HG03039 (cell line): ENCODE measurements at regions not wholly inside any gene's neighbourhood (a gene's known extent, or its start where the extent isn't known, plus 50 kb on each side); places are given as distances from the start of the nearest gene placed in this dataset.

Source experiments
- ATAC-seq: cut with Tn5 transposase; IDR thresholded peaks from one replicate; pipeline ENCODE4 v1.9.1; 2021; ENCODE audit warnings: mild to moderate bottlenecking, moderate library complexity; ENCODE audit not compliant: unreplicated experiment

DNA sequence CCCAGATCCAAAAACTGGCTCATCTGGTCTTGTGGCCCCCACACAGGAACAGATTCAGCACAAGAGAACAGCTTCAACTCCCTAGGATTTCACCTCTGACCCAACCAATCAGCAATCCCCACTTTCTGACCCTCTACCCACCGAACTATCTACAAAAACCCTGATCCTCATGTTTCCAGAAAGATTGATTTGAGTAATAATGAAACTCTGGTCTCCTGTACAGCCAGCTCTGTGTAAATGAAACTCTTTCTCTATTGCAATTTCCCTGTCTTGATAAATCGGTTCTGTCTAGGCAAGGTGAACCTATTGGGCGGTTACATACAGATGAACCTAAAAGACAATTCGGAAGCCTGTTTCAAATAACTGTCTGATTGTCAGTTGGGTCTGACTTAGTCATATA lies 847.6 kb upstream of the ALCAM start:
- ATAC-seq, result no peak

DNA sequence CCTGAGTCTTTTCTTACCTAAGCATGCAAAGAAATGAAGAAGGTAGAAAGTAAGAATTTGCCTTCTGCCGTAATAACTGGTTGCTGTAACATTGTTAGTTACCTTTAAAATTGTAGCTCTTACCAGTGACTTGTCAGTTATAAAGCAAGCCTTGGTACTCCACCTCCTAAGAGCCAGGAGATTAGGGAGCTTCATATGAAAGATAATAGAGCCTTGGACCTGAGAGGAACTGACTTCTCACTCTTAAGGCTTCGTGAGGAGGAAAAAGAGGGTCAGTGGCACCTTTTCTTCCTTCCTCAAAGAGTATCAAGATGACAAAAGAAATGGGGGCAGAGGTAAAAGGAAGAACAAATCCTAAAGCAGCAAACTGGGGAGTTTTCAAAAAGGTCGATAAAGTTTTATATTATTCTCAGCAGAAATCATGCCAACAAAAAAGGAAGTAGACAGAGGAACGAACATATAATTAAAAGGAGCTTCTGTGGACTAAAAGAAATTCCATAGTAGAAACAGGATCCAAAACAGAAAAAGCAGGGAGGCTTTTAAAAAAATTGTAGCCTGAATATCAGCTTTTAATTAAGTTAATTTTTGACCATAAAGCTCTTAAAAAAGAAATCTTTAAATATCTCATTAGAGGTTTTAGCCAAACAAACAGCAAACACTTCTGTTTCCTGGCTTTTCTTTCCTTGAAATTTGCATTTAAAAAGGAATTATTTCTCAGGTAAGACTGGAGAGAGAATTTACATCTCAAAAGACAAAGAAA lies 847.1 kb upstream of the ALCAM start:
- no peak for ATAC-seq

DNA sequence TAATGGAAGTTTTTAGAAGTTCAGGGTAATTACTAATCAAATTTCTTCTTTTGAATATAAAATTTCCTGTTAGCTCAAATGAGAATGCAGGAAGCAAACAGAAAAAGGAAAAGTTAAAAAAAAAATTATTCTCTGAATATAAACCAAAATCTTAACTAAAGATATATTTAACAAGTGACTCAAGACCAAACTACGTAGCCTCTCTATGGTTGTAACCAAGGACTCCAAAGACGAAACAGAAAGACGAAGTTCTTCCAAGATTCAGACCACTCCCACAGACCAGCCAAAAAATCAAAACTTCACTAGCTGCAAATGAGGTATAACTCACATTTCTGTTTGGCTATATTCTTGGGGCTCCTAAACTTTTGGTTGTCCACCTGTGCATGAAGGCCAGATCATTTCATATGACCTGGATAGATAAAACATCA lies 846.5 kb upstream of the ALCAM start:
- peak; percentile 29 for ATAC-seq

DNA sequence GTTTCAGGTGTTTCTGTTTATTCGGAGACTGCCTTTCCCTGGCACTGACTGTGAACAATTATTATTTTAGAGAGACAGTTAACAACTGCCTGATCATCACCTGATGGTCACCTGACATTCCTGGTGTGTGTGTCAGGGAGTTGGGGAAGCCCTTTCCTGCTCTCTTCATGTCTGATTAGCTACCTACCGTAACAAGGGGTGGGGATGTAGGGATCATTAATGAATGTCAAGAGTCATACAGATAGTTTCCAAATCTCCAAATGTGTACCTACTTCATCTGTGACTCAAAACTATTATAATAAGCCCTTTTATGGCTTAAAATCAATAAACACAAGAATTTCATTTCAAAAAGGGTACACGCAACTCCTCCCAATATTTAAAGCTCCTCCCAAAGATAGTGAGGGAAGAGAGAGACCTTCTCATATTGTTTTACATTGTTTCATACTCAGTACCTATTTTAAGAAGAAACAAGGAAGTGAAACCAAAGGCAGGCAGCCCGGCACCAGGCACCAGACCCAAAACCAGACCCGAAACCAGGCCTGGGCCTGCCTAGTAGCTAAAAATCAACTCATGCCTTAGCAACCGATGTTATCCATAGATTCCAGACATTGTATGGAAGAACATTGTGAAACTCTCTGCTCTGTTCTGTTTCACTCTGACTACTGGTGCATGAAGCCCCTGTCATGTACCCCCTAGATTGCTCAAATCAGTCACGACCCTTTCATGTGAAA lies 844.9 kb upstream of the ALCAM start:
- peak; percentile 50 for ATAC-seq

DNA sequence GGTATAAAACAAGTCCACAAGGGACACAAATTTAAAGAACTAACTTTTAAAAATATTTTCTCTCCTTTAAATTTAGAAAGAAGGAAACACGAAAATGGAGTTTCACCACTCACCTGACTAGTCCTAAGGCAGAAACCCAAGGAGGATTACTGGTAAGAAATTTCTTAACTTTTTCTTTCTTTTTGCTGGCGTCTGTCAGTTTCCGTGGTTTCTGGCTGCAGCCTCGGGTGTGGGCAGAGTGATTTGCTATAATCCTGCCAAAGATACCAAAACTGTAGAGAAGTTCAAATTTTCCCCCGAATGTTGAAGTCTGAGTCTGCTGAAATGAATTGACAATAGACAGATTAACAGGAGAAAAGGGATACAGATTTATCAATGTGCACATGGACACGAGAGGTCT lies 843.6 kb upstream of the ALCAM start:
- peak; percentile 23 for ATAC-seq

DNA sequence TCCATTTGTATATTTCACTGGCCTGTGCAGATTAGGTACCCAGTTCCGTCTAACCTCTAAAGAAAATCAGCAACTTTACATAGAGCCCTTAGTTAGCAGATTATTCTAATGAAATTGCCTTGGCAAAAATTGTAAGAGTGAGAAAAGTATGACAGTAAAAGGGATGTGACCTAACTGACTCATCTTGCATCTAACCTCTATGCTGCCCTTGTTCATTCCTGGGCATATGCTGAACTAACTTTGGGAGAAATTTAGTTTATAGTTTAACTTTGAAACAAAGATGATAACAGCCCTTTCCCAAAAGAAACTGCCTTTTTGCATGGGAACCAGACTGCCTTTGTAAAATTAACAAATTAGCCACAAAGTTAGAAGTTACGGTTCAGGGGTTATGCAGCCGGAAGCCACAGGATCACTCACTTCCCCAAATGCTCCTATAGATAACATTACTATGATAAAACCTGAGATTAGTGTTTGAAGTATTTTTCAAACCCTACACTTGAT lies 839.8 kb upstream of the ALCAM start:
- ATAC-seq, result peak; percentile 78

DNA sequence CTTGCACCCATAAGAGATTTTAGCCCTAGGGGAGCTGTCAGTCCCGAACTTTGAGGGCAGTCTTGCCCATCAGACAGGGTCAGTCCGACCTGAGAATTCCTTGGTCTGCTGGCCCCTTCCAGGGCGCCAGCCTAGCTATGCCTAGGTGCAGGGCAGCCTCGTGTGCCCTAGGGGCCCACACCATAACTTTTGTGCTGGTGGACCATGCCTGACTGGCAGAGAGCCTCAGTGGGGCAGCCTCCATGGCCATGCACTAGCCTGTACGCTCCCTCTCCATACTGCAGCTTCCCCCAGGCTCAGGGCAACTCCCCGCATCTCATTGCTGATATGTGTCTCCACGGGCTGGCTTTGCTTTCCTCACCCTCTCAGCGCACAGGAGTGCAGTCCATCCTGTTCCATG lies 835.8 kb upstream of the ALCAM start:
- no peak for ATAC-seq

DNA sequence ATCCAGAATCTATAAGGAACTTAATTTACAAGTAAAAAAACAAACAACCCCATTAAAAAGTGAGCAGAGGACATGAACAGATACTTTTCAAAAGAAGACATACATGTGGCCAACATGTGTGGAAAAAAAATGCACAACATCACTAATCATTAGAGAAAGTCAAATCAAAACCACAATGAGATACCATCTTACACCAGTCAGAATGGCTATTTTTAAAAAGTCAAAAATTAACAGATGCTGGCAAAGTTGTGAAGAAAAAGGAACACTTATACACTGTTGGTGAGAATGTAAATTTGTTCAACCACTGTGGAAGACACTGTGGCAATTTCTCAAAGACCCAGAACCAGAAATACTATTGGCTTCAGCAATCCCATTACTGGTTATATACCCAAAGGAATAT lies 830.0 kb upstream of the ALCAM start:
- ATAC-seq, result no peak

DNA sequence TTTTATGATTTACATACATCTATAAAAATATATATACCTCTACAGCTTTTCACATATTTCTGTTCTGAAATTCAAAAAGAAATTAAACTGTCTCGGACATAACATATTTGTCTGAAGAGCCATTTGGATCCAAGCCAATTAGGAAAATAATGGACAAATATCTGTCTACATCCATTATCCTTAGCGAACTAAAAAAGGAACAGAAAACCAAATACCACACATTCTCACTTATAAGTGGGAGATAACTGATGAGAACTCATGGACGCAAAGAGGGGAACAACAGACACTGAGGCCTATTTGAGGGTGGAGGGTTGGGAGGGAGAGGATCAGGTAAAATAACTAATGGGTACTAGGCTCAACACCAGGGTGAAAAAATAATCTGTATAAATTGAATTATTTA lies 829.4 kb upstream of the ALCAM start:
- no peak for ATAC-seq

DNA sequence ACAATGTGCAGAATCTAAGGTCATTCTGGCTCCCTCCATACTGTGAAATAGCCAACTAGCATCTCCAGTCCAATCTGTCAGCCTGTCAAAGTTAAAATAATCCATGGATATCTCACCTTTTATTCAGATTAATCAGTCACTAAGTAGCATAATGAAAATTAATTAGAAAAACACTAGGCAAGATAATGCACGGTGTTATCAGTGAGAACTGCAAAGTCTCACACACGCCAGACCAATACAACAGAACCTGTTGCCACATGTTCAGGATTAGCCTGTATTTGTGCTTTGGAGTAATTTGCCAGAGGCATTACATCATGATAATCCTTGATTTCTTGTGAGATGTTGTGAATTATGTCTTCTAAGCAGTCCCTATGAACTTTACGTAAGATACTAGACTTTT lies 820.4 kb upstream of the ALCAM start:
- no peak for ATAC-seq

DNA sequence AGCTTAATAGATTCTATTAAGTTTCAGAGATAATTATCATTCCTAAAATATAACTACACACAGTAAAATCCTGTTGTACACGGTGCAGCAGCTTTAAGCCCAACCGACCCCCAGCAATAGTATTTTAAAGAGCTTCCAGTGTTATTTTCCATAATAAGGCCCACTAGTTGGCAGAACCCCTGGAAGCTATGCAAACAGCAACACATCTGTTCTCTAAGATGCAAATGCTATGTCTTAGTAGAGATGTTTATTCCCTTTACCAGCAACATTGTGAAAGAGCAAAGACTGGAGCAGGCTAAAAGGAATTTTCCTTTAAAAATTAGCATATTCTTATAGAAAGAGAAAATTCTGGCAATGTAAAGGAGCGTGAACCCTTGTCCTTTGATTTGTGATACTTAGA lies 819.7 kb upstream of the ALCAM start:
- no peak for ATAC-seq

DNA sequence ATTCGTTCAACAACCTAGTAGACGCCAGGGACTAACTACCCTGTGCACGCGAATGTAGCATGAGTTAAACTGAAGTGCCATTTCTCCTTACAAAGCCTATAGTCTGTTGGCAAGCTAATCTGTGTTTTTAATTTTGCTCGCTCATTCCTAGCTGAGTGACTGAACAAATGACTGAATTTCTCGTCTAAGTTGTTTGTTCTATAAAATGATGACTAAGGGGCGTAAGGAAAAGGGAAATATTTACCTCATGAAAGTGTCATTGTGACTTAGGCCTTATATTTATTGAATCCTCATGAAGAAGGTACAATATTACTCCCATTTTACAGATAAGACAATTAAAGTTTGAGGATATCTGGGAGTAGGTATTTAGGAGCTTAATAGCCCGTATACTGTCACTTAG lies 818.3 kb upstream of the ALCAM start:
- ATAC-seq, result no peak

DNA sequence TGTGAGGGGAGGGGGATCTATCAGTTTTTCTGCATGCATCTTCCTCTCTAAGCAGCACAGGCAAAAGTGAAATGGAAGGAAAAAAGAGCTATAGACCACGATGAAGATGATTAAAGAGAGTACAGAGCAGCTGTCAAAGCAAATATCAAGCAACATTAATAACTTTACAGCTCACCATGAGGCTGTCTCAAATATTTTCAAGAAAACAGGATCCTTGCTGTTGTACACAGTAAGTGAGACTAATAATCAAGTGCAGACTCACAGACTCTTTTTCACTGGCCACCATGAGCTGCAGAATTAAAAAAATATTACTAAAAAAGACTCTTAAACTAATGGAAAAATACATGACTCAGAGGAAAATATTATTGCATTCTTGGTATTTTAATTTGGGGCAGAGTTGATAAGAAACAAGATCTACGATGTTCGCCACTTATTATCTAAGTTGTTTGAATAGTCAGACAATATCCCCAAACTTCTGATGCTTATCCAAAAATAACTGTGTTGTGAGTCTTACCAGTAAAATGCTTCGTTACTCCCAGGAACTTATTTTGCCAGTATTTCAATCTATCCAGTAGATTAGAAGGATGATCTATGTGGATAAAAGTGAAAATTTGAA lies 817.5 kb upstream of the ALCAM start:
- no peak for ATAC-seq

DNA sequence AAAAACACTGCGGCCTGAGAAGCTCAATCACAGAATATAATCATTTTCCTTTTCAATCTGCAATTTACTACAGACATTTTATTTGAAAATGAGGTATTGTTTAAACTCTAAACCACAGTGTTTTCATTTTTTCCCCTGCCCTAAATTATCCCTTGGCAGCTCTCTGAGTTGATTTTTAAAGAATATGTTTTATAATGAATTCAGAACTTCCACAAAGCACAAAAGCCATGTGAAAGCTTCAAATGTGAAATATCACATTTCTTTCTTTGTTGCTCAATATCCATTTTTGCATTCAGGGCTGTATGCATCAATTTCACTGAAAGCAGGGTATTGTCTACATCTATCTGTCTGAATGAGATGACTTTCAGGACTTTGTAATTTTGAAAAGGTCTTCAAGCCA lies 813.6 kb upstream of the ALCAM start:
- no peak for ATAC-seq

DNA sequence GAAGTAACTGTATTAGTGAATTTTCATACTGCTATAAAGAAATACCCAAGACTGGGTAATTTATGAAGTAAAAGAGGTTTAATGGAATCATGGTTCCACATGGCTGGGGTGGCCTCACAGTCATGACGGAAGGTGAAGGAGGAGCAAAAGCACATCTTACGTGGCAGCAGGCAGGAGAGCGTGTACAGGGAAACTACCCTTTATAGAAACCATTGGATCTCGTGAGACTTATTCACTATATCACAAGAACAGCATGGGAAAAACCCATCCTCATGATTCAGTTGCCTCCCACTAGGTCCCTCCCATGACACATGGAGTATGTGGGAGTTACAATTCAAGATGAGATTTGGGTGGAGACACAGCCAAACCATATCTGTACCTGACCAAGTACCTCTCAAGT lies 812.3 kb upstream of the ALCAM start:
- no peak for ATAC-seq

DNA sequence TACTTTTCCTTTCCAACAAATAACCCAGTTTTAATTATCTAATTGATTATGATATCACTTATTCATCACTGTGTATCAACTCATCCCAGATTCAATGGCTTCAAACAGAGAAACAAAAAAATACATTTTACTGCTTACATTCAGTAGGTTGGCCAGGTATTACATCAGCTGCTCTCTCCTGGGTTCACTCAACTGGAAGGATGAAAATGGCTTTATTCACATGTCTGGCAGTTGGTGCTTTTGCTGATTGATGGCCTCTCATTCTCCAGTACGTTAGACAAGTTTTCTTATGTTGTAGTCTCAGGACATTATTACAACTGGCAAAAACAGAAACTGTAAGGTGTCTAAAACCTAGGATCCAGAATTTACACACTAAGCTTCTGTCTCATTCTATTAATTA lies 811.0 kb upstream of the ALCAM start:
- no peak for ATAC-seq

DNA sequence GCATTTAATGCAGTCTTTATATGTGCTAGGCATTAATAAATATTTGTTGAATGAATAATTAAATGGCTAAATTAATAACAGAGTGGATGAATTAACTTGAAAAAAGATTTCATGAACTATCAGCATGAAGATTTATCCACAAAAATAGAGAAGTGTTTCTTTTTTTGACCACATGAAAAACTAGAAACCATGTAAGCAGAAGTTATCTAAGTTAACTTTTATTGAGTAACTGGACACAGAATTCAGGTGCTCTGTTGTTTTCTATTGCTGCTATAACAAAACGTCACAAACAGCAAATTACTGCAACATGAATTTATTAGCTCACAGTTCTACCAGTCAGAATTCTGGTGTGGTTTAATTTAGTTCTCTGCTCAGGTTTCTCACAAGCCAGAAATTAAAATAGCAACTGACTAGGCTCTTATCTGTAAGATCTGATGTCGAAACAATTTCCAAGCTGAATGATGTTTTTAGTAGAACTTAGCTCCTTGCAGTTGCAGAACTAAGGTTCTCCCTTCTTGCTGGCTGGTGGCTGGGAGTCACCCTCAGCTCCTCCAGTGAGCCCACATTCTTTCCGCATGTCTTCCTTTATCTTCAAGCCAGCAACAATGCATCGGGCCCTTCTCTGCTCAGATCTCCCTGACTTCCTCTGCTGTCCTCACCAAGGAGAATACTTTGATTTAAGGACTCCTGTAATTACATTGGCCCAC lies 810.2 kb upstream of the ALCAM start:
- no peak for ATAC-seq

DNA sequence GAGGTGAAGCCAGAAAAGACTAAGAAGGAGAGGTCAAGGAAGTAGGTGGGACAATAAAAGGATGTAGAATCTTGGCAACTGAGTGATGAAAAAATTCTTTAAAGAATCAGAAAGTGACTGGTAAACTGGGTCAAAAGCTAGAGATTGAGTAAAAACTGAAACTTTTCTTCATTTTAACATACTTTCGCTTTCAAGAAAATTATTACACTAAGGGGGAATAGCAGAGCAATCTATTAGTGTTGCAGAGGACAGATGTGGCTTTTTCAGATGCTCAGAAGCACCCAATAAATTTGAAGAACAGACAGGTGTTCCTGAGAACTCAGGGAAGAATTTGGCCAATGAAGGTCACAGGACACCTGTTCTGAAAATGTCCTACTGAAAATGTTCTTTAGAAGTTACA lies 805.4 kb upstream of the ALCAM start:
- no peak for ATAC-seq

DNA sequence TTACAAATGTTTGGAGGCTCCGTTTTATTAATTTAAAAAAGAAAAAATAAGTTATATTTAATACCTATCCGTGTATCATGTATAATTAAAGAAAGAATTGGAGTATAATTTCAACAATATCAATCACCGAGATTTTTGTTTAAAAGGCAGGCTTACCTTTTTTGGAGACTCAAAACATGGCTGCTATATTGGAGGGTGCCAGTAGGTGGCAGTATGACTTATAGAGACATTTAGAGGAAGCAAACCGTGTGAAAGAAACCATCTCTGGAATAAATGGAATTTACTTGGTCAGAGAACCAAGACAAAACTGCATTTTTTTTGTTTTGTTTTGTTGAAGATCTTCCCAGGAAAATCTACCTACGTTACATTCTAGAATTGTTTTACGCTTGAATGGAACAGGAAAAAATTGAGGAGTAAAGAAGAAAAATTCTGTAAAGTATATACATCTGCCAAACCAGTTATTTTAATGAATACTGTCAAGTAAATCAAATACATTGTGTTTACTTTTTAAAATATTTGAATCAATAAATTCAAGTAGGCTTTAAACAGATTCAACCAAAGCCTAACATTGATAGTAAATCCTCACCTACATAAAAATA lies 802.6 kb upstream of the ALCAM start:
- ATAC-seq, result no peak

DNA sequence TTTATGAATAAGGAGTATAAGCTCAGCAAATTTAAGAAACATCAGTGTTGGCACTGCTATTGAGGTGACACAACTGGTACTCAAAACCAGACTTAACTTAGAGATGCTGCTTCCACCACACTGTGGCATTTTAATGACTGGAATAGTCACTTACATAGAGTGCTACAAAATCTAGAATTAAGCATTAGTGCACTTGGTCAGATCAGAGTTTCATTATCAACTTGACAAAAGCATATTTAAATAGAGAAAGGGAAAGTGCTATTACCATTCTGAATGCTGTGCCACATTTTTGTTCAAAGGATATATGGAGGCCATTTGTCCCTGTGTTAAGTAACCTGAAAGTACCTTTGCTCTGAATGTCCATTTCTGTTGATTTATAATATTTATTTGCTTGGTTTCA lies 800.7 kb upstream of the ALCAM start:
- no peak for ATAC-seq

DNA sequence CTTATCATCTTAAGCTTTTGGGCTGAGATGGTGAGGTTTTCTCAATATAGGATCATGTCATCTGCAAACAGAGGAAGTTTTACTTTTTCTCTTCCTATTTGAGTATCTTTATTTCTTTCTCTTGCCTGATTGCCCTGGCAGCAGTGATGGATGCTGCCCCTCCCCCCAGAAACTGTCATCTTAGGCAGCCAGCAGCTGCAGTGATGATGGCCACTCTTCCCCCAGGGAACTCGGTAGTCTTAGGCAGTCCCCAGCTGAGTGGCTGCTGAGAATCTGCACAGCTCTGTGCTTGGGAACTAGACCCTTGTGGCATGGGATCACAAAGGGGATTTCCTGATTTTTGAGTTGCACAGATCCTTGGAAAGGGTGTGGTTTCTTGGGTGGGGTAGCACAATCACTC lies 791.1 kb upstream of the ALCAM start:
- ATAC-seq, result no peak
